SK-N-MC (cell line): ENCODE measurements at regions not wholly inside any gene's neighbourhood (a gene's known extent, or its start where the extent isn't known, plus 50 kb on each side); places are given as distances from the start of the nearest gene placed in this dataset.

Source experiments
- EZH2 ChIP-seq: fragments of 200-600 bp; sonication (generic); IDR thresholded peaks from one replicate; pipeline ENCODE4 v1.6.1; 2017; ENCODE audit warnings: antibody characterized with exemption
- POLR2AphosphoS5 ChIP-seq: IDR thresholded peaks from 2 replicates; pipeline ENCODE4 v1.6.1; 2012; ENCODE audit warnings: mild to moderate bottlenecking, low read depth, low read length, borderline replicate concordance

GRCh38 chr6:121873595-121873994 lies 438.1 kb downstream of the GJA1 start:
- TF ChIP-seq EZH2 (no peak), POLR2AphosphoS5 (no peak)
